Adrenal gland (tissue), 5 donors: ENCODE measurements at regions not wholly inside any gene's neighbourhood (a gene's known extent, or its start where the extent isn't known, plus 50 kb on each side); places are given as distances from the start of the nearest gene placed in this dataset.

Experiments used
- POLR2A ChIP-seq, 2 donors: fragments of 450-650 bp; IDR thresholded peaks; one replicate each; pipeline ENCODE4 v1.6.1; 2017; ENCODE audit warnings: antibody characterized with exemption in 2 of 2, mild to moderate bottlenecking in 2 of 2, moderate library complexity in 1 of 2
- TF ChIP-seq, protein P1 (sequence below), 6 experiments: fragments of 450-650 bp in 4 of 6; fragments of 200-600 bp in 2 of 6; sonication (generic) in 1 of 6; IDR thresholded peaks; 1 replicate in 5 of 6; 2 replicates in 1 of 6; pipeline versions ENCODE4 v1.5.1 to v1.8.0; 2016 to 2021; ENCODE audit warnings: antibody characterized with exemption in 6 of 6, mild to moderate bottlenecking in 2 of 6, moderate library complexity in 1 of 6
- donor health status: DM: no; HTN: no; CAD: no.

DNA sequence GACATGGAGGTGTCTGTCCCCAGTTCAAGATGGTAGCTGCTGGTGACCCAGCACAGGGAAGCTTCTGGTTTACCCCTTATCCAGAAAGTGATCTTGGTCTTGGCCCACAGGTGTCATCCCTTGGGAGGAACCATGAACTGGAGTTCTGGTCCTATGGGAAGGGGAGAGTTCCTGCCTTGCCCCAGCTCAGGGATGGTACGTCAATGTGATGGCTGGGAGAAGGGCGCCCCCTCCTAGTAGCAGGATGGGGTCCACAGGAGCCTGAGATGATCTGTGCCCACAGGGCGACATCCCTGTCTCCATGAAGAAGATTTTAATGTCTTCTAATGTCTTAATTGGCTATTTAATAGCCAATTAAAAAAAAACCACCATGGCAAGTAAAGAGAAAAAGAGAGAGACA lies 249.8 kb downstream of the SIPA1L2 start:
- TF ChIP-seq, protein P1, sequence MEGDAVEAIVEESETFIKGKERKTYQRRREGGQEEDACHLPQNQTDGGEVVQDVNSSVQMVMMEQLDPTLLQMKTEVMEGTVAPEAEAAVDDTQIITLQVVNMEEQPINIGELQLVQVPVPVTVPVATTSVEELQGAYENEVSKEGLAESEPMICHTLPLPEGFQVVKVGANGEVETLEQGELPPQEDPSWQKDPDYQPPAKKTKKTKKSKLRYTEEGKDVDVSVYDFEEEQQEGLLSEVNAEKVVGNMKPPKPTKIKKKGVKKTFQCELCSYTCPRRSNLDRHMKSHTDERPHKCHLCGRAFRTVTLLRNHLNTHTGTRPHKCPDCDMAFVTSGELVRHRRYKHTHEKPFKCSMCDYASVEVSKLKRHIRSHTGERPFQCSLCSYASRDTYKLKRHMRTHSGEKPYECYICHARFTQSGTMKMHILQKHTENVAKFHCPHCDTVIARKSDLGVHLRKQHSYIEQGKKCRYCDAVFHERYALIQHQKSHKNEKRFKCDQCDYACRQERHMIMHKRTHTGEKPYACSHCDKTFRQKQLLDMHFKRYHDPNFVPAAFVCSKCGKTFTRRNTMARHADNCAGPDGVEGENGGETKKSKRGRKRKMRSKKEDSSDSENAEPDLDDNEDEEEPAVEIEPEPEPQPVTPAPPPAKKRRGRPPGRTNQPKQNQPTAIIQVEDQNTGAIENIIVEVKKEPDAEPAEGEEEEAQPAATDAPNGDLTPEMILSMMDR (IDR thresholded peaks at IDR 0.05): no peak
- TF ChIP-seq POLR2A (IDR thresholded peaks at IDR 0.05): no peak
